GM12865 (cell line): ENCODE measurements at regions not wholly inside any gene's neighbourhood (a gene's known extent, or its start where the extent isn't known, plus 50 kb on each side); places are given as distances from the start of the nearest gene placed in this dataset.

Source experiments
- DNase-seq: peaks from one replicate; pipeline ENCODE4 v3.0.0; 2010; ENCODE audit warnings: low read depth
- H3K4me3 ChIP-seq: 2 replicates; pipeline ENCODE4 v1.5.1; 2011; ENCODE audit warnings: mild to moderate bottlenecking, low read depth, low read length, control low read depth
- TF ChIP-seq, protein P1 (sequence below): IDR thresholded peaks from 2 replicates; pipeline ENCODE4 v1.5.1; 2011; ENCODE audit warnings: low read length, control low read depth, low read depth, inconsistent platforms; ENCODE audit not compliant: insufficient read depth; ENCODE audit errors: missing control alignments

DNA sequence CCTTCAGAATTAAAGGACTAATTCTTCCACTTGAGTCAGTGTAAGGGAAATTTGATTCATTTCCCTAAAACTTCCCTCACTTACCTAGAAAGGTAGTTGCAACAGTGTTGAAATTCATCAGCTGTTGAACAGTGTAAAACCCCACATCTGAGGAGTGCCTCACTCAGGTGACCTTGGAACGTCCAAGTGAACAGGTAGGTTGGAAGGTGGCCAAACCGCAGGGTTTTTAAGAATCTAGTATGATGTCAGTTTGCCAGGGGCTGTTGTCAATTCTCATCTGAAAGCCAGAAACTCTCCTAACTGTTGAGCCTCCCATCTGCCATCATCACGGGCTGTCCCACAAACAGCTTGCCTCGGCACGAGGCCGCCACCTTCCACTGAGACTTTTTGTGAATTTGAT is 105.7 kb downstream of the TMEM174 start:
- TF ChIP-seq, protein P1, sequence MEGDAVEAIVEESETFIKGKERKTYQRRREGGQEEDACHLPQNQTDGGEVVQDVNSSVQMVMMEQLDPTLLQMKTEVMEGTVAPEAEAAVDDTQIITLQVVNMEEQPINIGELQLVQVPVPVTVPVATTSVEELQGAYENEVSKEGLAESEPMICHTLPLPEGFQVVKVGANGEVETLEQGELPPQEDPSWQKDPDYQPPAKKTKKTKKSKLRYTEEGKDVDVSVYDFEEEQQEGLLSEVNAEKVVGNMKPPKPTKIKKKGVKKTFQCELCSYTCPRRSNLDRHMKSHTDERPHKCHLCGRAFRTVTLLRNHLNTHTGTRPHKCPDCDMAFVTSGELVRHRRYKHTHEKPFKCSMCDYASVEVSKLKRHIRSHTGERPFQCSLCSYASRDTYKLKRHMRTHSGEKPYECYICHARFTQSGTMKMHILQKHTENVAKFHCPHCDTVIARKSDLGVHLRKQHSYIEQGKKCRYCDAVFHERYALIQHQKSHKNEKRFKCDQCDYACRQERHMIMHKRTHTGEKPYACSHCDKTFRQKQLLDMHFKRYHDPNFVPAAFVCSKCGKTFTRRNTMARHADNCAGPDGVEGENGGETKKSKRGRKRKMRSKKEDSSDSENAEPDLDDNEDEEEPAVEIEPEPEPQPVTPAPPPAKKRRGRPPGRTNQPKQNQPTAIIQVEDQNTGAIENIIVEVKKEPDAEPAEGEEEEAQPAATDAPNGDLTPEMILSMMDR: no peak
- no peak overlapping the region for H3K4me3 ChIP-seq
- no peak for DNase-seq

DNA sequence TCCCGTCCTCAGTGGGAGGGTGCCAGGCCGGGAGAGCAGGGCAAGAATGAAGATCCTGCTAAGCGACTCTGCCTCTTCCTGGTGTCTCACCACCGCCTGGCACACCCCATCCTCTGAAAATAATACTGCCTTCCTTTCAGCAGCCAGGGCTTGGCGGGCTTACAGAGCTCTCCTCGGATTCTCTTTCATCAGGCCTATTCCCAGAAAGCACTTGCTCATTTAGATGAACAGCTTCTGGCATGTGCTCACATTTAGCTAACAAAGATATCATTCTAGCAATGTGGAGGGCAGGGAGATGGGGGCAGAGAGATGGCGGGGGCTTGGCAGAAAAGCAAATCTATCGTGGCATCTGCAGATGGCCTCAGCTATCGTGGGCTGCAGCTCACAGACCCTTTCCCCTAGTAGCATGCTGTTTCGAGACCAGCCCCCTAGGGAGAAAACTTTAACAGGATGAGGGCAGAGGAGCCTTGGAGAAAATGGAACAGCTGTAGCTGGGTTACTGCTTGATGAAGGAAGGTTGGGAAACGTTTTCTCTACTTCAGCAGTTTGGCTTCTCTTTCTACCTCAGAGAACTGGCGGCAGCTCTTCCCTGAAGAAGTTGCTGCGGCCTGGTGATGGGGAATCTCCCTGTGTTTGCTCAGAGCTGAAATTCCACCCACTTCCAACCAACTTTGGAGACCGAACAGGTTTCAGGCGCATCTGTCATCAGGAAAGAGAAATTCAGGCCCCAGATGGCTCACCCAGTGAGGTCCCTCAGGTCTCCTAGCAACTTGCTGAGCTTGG is 102.1 kb downstream of the TMEM174 start:
- DNase-seq: no peak
- TF ChIP-seq, protein P1: no peak
- H3K4me3 ChIP-seq: no peak overlapping the region

DNA sequence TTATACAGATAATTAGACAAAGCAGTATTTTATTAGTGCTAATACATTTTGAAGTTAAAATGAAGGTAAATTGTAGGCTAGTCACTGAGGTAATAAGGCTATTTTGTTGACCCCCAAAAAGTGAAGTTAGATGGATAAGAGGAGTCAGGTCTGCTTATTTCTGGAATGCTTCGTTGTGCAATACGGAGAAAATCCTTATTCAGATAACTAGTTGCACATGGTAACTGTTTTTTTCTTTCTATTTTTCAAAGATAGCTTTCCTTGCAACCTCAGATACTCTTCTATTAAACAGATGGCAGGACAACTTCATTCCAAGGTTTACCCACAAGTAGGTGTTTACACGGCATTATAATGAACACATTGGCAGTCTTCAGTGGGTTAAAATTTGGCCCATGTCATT is 101.1 kb downstream of the TMEM174 start:
- TF ChIP-seq, protein P1: no peak
- DNase-seq: no peak

DNA sequence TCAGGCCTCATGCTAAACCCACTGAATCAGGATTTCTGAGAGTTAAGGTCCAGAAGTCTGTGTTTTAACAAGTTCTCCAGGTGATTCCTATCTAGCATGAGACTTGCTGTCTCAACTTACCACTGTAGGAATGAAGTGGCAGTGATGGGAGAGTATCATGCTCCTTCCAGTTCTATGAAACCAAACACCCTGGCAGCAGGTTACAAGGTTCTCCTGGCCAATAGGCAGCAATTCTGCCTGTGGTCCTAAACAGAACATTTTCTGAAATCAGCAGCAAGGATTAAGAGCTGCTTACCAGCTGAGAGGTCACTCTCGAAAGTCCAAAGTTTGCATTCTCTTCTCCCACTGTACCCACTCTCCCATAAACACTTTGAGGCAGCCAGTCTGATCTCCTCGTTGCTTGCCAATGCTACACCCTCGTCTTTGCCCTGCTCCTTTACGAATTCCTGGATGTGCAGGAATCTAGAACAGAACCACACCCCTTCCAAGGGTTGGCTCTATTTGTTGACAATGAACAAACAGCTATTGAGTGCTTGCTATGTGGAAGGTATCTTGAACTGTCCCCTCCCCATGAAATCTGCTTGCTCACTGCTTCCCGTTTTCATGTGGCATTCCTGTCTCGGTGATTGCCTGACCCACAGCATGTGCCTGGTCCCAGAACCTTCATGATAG is 100.5 kb downstream of the TMEM174 start:
- no peak overlapping the region for H3K4me3 ChIP-seq
- TF ChIP-seq, protein P1: no peak
- no peak for DNase-seq

More for the DNA sequence above, 101.1 kb downstream of the TMEM174 start:
- no peak overlapping the region for H3K4me3 ChIP-seq

DNA sequence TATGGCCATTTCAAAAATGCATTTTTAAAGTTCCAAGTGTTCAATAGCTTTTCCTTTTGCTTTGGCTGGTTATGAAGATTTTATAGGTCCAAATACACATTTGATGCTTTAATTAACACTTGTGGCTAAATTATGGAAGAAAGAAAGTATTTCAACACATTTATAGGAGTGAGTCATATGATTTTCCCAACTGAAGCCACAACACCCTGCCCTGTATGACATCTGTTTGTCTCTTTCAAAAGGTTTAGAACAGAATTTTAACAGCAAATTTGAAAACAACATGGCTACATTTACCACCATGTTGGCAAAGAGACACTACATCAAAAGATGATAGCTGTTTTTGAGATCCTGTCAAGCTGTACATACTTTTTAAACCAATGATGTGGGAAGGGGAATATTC is 99.4 kb downstream of the TMEM174 start:
- TF ChIP-seq, protein P1: no peak
- no peak for DNase-seq
- H3K4me3 ChIP-seq: no peak overlapping the region

DNA sequence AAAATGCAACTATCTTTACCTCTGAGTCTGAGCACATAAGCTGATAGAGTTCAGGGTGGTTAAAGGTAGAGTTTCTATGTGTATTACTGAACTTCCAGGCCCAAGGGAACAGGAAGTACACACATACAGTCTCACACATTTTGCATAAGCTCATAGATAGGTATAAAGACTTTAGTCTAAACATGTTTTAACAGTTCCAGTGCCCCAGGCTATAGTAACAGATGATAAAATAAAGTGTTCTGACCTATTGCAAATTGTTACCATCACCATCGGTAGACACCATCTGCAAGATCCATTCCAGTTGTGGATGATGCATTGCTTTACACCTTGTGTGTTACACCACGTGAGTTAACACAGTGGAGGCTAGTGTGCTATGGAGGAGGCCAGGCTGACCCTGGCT is 95.8 kb downstream of the TMEM174 start:
- no peak for DNase-seq
- TF ChIP-seq, protein P1: no peak
- no peak overlapping the region for H3K4me3 ChIP-seq
